Mammary epithelial cell (primary cell): ENCODE measurements at regions not wholly inside any gene's neighbourhood (a gene's known extent, or its start where the extent isn't known, plus 50 kb on each side); places are given as distances from the start of the nearest gene placed in this dataset.

Source experiments
- CTCF ChIP-seq, 2 donors: IDR thresholded peaks in 1 of 2; conservative IDR thresholded peaks in 1 of 2; 2 replicates each; pipeline ENCODE4 v1.5.1; 2011 to 2012; ENCODE audit warnings: inconsistent platforms in 2 of 2, low read length in 2 of 2, mild to moderate bottlenecking in 2 of 2, control low read depth in 1 of 2, low read depth in 1 of 2; ENCODE audit not compliant: insufficient read depth in 1 of 2; ENCODE audit errors: extremely low read depth in 1 of 2
- EZH2 ChIP-seq: IDR thresholded peaks from 2 replicates; pipeline ENCODE4 v1.6.1; 2012; ENCODE audit warnings: low read length, inconsistent platforms, borderline replicate concordance

- TF ChIP-seq CTCF (conservative IDR thresholded peaks at IDR 0.05 in 1 of 2, IDR thresholded peaks at IDR 0.05 in 1 of 2; ENCODE audit: extremely low read depth in 1 of 2, insufficient read depth in 1 of 2, low read depth in 1 of 2, low read length in 2 of 2), result no peak
- TF ChIP-seq EZH2, result no peak
Observed at GRCh38 chr12:118737985-118738540, 243.3 kb upstream of the SRRM4 start.
